ENCODE measurements at regions not wholly inside any gene's neighbourhood (a gene's known extent, or its start where the extent isn't known, plus 50 kb on each side); places are given as distances from the start of the nearest gene placed in this dataset.

DNA sequence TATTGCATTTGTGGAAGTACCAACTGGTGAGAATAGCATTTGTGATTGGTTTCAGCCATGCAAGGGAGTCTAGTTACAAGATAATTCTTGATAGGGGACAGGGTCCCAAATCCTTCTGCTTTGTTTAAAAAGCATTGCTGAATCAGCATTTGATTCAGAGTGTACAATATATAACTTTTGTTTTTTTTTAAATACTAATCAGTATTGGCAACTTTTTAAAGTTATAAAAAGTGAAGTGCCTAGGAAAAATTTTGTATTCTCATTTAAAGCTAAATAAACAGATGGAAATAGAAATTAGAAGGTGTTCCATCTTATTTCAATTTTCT, 75.4 kb upstream of the SLC25A26 start:
- Histone ChIP-seq H3K27ac (no peak overlapping the region), H3K9me3 (no peaks in the 10 kb centered on the region), H3K4me2 (no peak overlapping the region), H3K27me3 (no peaks in the 10 kb centered on the region), H3K36me3 (no peaks in the 10 kb centered on the region), H3K4me3 (no peak overlapping the region), H3K9ac (no peak overlapping the region), H3K4me1 (no peaks in the 10 kb centered on the region), H4K20me1 (no peaks in the 10 kb centered on the region)
- no peak for TF ChIP-seq Cebpa-rat (IDR thresholded peaks at IDR 0.05)

DNA sequence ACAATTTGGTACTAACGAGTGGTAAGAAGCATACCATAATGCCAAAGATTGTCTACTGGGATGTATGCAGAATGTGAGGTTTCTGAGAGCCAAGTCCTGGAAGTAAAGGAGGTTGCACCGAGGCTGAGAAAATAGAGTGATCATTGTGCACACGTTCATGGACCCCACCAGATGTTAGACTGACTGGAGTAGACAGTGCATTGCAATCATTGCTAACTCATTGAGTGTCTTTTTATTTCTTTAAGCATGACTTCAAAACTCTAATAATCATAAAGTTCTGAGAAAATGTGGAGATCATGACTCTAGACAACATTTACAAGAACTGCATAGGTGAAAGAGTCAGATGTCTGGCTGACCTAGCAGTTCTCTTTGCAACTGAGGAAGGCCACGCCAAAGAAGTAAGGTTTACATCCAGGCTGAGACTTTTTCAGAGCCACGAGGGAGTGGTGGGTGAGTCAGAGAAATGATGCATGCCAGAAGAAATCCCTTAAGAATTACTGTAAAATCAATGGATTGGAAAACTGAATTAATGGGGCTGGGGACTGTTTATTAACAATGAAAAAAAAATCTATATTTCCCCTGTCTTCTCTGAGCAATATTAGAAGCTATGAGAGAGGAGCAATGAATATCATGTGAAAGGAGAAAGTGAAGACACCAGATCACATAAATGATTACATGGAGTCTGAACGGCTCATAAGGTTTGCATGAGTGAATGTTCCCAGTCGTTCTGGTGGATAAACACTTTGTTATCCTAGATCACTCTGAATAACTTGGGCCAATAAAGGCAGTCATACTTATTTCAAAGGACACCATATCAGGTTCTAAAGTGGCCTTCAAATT, 76.0 kb upstream of the SLC25A26 start:
- 0 out of 2 replicates have a peak overlapping the region, but pooled peaks have one; percentile 10 for H3K4me2 ChIP-seq
- no peak for TF ChIP-seq Cebpa-rat (IDR thresholded peaks at IDR 0.05)

DNA sequence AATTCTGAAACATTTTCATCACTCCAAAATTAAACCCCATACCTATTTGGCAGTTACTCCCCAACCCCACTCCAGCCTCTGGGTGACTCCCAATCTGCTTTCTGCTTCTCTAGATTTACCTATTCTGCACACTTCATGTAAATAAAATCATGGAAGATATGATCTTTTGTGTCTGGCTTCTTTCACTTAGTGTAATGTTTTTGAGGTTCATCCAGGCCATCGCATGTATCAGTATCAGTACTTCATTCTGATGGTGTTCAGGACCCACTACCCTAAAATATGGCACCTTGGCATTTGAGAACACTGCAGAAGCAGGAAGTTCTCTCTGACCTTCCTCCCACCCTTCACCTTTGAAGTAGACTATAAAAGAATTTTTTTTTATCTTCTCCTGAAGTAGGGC, 78.7 kb upstream of the SLC25A26 start:
- H3K27ac ChIP-seq: no peak overlapping the region
- no peaks in the 10 kb centered on the region for H3K36me3 ChIP-seq
- no peaks in the 10 kb centered on the region for H4K20me1 ChIP-seq
- no peak overlapping the region for H3K4me3 ChIP-seq
- H3K9me3 ChIP-seq: no peaks in the 10 kb centered on the region
- H3K9ac ChIP-seq: no peak overlapping the region
- H3K4me1 ChIP-seq: no peaks in the 10 kb centered on the region
- no peak overlapping the region for H3K4me2 ChIP-seq
- H3K27me3 ChIP-seq: no peaks in the 10 kb centered on the region
- TF ChIP-seq Cebpa-rat (IDR thresholded peaks at IDR 0.05): no peak

More for the DNA sequence above, 76.0 kb upstream of the SLC25A26 start:
- H3K4me3 ChIP-seq: no peak overlapping the region
- no peaks in the 10 kb centered on the region for H3K9me3 ChIP-seq
- no peaks in the 10 kb centered on the region for H4K20me1 ChIP-seq
- H3K27ac ChIP-seq: no peak overlapping the region
- H3K9ac ChIP-seq: no peak overlapping the region
- no peaks in the 10 kb centered on the region for H3K36me3 ChIP-seq
- H3K27me3 ChIP-seq: no peaks in the 10 kb centered on the region
- no peaks in the 10 kb centered on the region for H3K4me1 ChIP-seq

DNA sequence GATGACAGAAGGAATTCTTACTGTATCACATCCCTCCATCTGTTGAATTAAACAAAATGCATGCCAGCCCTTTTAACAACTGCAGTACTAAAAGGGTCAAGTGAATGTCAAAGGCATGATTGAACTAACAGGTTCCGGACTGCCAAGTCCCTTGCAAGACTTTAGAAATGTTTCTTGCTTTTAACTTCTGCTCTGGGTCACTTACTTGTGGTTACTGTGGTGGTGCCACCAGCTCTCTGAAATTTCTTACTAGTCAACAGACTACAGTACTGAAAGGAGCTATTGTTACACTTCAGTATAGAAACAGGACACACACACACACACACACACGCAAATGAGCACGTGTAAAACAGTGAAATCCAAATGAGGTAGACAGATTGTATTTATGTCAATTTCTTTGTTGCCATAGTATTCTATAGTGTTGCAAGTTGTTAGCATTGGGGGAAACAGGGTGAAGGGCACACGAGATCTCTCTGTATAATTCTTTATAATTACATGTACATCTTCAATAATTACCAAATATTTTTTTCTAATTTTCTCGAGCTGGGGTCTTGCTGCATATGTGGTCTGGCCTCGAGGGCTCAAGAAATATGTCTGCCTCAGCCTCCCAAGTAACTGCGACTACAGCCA, 79.9 kb upstream of the SLC25A26 start:
- Histone ChIP-seq H3K4me1 (no peaks in the 10 kb centered on the region), H3K9ac (no peak overlapping the region), H3K4me2 (no peak overlapping the region), H3K4me3 (no peak overlapping the region), H3K27ac (no peak overlapping the region), H3K9me3 (no peaks in the 10 kb centered on the region), H3K27me3 (no peaks in the 10 kb centered on the region), H4K20me1 (no peaks in the 10 kb centered on the region), H3K36me3 (no peaks in the 10 kb centered on the region)
- TF ChIP-seq Cebpa-rat (IDR thresholded peaks at IDR 0.05): no peak

DNA sequence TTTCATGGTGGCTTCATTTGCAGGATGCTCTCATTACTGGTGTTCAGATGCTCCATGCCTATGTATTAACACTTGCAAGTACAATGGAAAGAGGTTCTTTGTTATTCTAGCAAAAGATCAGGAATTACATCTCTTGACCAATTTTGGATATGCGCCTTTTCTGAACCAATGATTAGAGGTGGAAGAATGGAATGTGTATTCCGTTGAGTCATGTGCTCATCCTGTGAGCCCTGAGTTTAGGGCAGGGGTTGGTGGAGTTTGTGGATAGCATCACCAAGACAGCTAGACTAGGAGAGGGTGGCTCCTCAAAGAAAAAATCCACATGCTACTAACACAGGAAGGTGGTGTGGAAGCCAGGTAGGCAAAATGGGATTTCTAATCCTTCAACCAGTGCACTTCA, 80.7 kb upstream of the SLC25A26 start:
- no peak for TF ChIP-seq Cebpa-rat (IDR thresholded peaks at IDR 0.05)
- Histone ChIP-seq H4K20me1 (no peaks in the 10 kb centered on the region), H3K4me2 (no peak overlapping the region), H3K9ac (no peak overlapping the region), H3K27me3 (no peaks in the 10 kb centered on the region), H3K4me1 (no peaks in the 10 kb centered on the region), H3K27ac (no peak overlapping the region), H3K9me3 (no peaks in the 10 kb centered on the region), H3K4me3 (no peak overlapping the region), H3K36me3 (no peaks in the 10 kb centered on the region)

DNA sequence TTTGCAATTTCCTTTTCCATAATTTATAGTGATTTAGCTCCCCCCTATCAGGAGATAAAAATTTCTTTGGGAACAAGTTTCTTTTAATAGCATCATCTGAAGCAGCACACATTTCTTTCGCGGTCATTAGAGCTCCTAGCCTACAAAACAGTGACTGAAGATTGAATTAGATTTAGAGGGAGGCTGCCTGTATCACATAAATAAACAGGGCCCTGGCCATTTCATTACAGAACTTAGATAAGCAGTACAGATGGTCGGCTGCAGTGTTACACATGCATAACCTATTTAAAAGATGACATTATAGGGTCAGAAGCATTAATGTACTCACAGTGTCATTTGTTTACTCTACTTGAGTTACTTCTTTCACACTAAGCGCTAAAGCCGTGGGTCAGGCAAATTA, 81.4 kb upstream of the SLC25A26 start:
- no peak overlapping the region for H3K4me2 ChIP-seq
- no peak for TF ChIP-seq Cebpa-rat (IDR thresholded peaks at IDR 0.05)
- no peaks in the 10 kb centered on the region for H3K9me3 ChIP-seq
- no peak overlapping the region for H3K4me3 ChIP-seq
- no peaks in the 10 kb centered on the region for H3K36me3 ChIP-seq
- no peaks in the 10 kb centered on the region for H4K20me1 ChIP-seq
- H3K9ac ChIP-seq: no peak overlapping the region
- H3K27ac ChIP-seq: no peak overlapping the region
- no peaks in the 10 kb centered on the region for H3K27me3 ChIP-seq
- H3K4me1 ChIP-seq: no peaks in the 10 kb centered on the region

DNA sequence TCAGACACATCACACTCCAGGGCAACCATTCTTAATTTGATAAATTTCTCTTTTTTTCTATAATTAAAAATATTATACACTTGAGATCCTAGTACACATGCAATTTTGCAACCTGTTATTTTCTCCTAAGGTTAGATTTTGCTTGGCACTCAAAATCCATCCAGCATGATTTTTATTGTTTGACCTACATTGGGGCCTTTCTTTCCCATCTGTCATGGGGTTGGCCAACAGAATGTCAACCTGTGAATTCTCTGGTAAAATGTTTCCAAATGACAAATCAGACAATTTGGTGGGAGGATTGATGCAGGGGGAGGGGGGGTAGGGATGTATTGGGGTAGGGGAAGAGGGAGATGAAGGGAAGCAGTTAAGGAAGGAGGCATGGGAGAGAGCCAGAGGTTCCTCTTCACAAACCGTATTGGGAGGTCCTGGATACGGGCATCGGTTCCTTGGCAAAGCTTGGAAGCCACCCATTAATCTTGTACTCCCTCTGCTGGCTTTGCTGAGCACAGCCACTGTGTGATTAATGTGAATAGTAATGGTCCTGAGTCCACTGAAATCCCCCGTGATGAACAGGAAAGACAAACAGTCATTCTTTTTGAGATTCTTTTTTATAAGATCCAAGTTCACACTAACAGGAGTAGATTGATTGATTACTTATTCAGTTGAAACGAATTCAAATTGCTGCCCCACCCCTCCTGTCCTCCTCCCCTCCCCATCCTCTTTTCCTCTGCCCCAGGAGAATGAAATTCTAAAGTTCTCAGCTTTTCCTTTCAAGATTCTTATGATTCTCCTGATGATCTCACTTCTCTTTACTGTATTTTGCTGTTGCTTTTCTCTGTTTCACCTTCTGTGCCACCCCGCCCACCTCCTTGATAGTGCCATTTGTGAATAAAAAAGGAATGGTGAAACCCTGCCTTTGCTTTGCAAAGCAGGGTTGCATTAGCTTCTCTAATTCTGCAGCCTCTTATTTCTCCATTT, 82.2 kb upstream of the SLC25A26 start:
- Histone ChIP-seq H3K27ac (no peak overlapping the region), H3K4me1 (no peaks in the 10 kb centered on the region)
- no peak for TF ChIP-seq Cebpa-rat (IDR thresholded peaks at IDR 0.05)

DNA sequence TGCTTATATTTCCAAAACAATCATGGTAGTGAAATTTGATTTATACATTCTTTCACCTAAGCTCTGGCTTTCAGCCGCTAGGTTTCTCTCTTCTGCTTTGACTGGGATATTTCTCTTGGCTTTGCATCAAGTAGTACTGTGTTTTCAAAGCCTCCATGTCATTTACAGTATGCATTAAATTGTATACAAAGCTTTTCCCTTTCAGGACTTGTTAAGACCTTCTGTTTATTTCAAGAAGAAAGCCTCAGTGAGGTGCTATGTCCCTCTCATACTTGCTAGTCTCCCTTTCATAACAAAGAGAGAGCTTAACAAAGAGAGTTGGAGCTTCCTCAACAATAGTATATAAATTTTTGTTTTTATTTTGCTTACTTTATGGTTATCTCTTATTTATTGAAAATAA, 84.2 kb upstream of the SLC25A26 start:
- no peak overlapping the region for H3K9ac ChIP-seq
- H3K27ac ChIP-seq: no peak overlapping the region
- H3K27me3 ChIP-seq: no peaks in the 10 kb centered on the region
- H4K20me1 ChIP-seq: no peaks in the 10 kb centered on the region
- no peaks in the 10 kb centered on the region for H3K36me3 ChIP-seq
- no peak overlapping the region for H3K4me2 ChIP-seq
- no peaks in the 10 kb centered on the region for H3K9me3 ChIP-seq
- H3K4me1 ChIP-seq: no peaks in the 10 kb centered on the region
- no peak for TF ChIP-seq Cebpa-rat (IDR thresholded peaks at IDR 0.05)
- no peak overlapping the region for H3K4me3 ChIP-seq

More for the DNA sequence above, 82.2 kb upstream of the SLC25A26 start:
- no peak overlapping the region for H3K9ac ChIP-seq
- no peaks in the 10 kb centered on the region for H3K27me3 ChIP-seq
- H4K20me1 ChIP-seq: no peaks in the 10 kb centered on the region
- no peak overlapping the region for H3K4me2 ChIP-seq
- H3K9me3 ChIP-seq: no peaks in the 10 kb centered on the region
- H3K36me3 ChIP-seq: no peaks in the 10 kb centered on the region
- H3K4me3 ChIP-seq: no peak overlapping the region

DNA sequence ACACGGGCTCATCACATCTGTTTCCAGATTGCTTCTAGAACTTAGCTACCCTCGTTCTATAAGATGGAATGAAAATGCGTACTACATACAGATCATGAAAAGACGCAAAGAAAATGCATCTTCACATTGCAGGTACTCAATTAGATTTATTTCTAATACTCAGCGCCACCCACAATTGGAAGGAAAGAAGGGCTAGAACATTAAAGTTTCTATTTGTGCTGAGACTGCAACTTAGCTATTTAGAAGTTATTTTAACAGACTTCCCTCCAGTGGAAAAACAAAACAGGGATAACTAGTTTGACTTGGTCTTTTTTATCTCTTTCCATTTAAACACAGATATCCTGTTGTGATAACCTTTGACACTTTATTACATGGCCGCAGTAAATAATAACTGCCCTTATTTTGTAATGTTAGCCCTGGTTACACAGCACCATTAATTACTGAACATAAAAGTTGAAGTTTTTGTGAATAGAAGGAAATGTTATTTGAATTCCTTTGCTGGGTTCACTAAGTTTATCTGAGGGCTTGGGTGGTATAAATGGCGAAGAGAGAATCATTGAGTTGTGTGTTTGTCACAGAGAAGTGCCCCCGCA, 86.9 kb upstream of the SLC25A26 start:
- Histone ChIP-seq H3K36me3 (no peaks in the 10 kb centered on the region), H4K20me1 (no peaks in the 10 kb centered on the region), H3K9ac (no peak overlapping the region), H3K27ac (no peak overlapping the region), H3K27me3 (no peaks in the 10 kb centered on the region), H3K4me2 (no peak overlapping the region), H3K9me3 (no peaks in the 10 kb centered on the region), H3K4me3 (no peak overlapping the region), H3K4me1 (no peaks in the 10 kb centered on the region)
- TF ChIP-seq Cebpa-rat (IDR thresholded peaks at IDR 0.05): no peak

All from BLaER1 (cell line).